GM21360 (cell line): ENCODE measurements at regions not wholly inside any gene's neighbourhood (a gene's known extent, or its start where the extent isn't known, plus 50 kb on each side); places are given as distances from the start of the nearest gene placed in this dataset.

Experiments
- ATAC-seq: cut with Tn5 transposase; IDR thresholded peaks from one replicate; pipeline ENCODE4 v1.9.1; 2021; ENCODE audit warnings: mild to moderate bottlenecking, moderate library complexity; ENCODE audit not compliant: unreplicated experiment

DNA sequence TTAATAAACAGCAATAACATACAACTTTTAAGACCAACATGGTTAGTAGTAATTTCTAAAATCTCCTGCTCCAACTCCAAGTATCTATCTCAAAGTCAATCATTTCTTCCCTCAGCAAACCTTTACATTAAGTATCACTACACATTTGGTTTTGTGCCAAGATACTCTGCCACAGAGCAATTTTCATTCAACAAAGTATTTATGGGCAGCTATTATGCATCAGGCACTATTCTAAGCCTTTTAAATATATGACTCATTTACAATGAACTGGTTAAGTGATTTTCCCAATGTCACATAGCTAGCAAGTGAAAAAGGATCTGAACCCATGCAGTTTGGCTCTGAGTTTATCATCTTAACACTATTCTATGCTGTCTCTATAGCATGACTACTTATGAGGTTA lies 264.3 kb downstream of the NOL4 start:
- no peak for ATAC-seq

DNA sequence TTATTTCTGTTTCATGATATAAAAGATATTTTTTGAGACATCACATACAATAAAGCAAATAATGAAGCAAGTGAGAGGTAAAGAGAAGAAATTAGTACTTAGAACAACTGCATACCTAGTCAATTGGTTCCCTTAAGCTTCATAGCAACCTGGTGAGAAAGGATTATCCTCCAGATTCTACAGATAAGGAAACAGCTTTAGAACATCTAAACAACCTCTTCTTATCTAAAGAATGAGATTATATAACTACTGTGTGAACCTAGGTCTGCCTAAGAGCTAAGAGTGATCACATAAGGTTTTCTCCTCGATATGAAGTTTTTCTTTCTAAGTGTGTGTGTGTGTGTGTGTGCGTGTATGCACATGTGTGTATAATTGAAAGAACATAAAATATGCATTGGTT lies 265.1 kb downstream of the NOL4 start:
- no peak for ATAC-seq

DNA sequence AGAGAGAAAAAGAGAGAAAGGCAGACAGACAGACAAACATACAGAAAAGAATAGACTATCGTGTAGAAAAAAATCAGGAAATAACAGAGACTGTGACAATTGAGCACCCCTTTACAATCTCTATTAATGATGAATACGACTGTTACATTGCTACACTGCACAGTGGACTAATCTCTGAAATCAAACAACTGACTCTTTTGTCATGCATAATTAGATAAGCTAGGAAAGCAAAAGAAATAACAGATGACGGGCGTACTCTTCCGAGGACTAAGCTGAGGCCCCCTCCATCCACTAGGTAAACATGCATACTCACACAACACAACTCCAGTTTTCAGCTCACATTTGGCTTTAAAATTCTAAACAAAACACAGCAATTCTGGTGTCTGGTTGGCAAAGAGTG lies 267.0 kb downstream of the NOL4 start:
- ATAC-seq, result no peak

DNA sequence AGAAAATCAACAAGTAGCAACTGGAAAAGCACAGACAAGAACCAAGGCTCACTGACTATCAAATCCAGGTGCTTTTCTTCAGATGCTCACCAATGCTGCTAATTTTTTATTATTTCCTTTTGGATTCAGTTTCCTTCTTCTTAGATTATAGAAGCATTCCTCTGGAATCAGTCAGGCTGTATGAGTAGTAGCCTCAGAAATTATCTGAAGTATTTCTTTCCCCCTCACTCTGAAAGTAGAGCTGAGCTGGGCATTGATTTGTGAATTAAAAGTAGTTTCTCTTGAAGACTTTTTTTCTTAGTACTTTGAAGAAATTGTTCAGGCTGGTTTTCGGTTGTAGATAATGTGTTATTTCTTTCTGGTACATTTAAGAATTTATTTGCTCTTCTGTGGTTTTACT lies 273.7 kb downstream of the NOL4 start:
- no peak for ATAC-seq

DNA sequence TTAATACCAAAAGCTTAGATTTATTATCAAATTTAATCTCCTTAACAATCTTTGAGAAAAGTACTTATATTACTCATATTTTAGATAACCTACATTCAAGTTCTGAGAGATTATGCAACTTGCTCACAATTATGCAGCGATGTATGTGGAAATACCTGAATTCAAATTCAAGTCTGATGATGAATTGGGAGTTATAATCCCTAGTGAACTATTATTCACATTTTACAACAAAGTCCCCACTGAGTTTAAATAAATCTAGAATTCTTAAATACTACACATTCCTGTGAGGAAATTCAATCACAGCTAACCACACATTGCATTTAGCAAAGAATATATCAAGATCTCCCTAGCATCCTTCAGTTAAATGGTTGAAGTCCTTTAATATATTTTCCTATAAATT lies 278.4 kb downstream of the NOL4 start:
- no peak for ATAC-seq

DNA sequence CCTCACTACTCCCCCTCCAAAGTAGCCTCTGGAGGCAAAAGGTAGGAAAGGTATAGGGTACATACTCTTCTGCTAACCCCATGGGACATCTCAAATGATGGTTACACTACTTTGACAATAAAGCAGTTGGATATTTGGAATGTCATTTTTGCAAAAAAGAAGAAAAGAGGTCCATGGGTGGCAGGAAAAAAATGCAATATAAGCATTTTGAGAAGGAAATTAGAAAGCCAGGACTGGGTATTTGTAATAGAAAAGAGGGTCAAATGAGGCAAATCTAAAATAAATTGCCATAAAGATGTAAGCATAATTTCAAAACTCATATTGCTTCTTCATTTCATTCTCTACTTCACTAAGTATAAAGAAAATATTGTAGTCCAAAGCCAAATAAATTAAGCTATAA lies 280.2 kb downstream of the NOL4 start:
- ATAC-seq, result no peak

DNA sequence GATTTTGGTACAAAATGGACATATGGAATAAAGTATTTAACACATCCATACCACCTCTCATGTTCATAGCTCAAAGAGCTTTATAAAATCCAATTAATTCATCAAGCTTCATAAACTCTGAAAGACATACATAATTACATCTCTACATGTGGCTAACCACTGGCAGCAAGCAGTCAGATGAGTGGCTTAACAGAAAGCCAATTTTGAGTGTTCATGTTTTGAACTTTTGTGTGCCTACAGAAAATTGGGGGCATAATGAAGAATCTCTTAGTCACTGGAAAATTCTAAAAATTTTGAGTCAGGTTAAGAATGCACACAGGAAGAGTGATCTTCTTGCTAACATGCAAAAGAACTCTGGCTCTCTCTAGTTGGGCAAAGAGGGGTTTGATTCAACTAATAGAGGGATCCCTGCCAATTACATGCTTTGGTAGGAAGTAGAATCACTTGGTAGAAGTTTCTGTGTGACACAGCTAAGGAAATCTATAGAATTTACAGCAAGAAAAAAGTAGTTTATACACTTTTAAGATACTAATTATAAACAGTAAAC lies 287.4 kb downstream of the NOL4 start:
- ATAC-seq, result no peak

DNA sequence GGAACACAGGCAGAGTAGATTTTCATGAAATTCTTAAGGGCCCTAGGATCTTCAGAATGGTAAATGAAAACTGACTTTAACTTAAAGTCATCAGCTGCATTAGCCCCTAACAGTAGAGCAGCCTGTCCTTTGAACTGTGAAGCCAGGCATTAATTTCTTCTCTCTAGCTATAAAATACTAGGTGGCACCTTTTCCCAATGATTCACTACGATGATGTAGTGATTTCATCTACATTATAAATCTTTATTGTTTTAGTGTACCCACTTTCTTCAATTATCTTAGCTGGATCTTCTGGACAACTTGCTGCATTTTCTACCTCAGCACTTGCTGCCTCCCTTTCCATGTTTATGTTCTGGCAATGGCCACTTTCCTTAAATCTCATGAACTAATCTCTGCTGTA lies 290.5 kb downstream of the NOL4 start:
- no peak for ATAC-seq

DNA sequence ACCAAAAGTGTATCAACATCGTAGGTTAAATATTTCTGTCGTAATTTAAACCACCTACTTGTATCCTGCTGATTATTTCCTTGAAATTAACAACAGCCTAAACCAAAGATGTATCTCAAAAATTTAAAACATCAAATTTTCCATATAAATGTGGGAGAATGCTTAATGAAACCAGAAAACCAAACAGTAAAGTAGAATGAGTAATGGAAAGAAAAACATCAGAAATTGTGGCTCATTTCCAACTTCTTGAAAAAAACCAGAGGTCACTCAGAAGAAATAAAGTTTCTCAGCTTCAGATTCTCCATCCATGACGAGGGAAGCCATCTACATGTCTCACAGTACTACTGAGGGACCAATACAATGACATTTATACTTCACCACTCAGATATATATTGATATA lies 296.5 kb downstream of the NOL4 start:
- no peak for ATAC-seq

DNA sequence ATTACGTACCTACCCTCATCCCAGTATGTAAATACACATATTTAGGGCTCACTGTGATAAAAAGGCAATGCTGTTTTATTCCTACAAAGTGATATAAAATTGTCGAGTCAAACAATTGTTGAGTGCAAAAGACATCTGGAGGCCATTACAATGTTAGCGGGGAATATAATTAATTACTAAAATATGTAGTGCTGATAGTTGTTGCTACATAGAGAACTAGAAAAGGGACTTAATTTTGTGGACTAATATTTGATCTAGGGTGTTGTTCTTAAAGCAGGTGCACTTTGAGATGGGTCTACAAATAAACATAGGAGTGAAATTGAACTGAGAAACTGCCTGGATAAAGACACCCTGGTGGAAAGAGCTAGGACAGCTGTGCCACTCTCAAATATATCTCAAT lies 300.1 kb downstream of the NOL4 start:
- no peak for ATAC-seq

DNA sequence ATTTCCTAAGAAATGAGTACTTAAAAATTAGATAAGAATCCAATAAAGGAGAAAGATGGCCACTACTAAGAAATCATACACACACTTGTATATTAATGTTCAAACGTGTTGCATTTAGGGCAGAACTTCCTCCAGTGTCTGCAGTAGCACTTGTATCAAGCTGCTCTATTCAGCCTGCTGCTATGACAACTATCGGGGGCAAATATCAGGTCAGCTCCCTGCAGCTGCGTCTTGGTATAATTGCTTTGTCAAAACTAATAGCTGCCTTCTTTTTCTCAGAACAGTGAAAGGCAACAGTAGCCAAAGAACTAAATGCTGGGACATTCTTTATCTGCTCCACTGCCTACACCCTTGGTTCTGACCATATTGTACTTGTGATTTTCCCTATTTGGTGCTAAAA lies 300.7 kb downstream of the NOL4 start:
- ATAC-seq, result no peak

DNA sequence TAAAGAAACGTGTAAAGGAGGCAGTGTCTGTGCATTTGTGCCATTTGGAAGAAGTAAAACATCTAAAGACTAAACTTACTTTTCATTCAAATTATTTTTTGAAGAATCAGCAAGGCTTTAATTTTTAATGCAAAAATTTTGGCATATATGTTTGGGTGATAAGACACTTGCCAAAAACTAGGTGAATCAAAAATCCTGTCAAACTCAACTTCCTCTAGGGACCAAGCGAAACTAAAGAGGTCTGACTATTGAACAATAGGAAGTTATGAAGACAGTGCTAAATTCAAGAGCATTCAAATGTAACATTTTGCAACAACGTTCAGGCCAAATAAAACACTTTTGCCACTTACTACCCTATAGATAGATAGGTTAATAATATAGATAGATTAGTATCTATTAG lies 306.1 kb downstream of the NOL4 start:
- no peak for ATAC-seq

DNA sequence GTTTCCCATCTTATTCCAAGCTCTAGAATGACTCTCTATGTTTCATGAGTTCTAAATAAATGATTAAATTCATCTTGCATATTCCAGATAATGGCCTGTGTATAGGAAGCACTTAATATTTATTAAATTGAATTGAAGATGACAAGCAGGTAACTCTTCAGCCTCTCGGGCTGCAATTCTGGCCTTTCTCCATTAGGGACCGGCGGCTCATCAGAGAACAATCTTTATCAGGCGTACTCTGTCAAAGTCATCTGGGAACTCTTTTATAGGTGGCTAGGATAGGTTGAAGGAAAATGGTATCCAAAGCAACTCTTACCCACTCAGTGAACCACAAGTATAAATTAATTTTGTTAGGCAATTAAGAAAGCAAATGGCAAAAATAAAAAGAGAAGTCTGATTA lies 308.5 kb downstream of the NOL4 start:
- ATAC-seq, result no peak

DNA sequence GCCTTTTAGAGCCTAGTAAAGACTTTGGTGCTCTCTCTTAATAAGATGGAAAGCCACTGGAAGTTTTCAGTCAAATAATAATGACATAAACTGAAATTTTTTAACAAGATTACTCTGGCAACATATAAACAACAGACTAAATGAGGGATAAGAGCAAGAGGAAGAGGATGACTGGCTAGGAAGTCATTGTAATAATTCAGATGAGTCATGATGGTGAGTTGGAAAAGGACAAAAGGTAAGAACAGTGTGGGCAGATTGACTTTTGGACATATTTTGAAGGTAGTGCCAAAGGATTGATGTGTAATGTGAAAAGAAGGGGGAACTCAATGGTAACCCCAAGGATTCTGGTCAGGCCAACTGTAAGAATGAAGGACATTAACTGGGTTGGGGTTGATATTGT lies 310.3 kb downstream of the NOL4 start:
- no peak for ATAC-seq

DNA sequence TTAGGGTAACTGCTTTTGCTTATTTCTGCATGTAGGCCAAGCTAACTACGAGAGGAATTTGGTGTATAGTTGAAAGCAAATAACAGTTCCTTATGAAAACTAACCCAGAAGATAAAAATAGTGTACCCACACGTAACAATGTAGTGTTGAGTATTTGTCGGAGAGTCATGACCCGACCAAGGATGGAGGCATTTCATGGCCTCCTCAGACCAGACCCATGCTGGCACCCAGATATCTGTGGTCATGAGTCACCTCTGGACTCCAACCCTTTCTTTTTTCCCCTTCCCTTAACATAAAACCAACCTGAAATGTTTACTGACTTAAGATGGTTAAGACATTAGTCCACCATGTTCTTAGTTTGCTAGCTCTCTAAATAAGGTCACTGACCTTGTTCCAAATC lies 318.7 kb downstream of the NOL4 start:
- ATAC-seq, result no peak

DNA sequence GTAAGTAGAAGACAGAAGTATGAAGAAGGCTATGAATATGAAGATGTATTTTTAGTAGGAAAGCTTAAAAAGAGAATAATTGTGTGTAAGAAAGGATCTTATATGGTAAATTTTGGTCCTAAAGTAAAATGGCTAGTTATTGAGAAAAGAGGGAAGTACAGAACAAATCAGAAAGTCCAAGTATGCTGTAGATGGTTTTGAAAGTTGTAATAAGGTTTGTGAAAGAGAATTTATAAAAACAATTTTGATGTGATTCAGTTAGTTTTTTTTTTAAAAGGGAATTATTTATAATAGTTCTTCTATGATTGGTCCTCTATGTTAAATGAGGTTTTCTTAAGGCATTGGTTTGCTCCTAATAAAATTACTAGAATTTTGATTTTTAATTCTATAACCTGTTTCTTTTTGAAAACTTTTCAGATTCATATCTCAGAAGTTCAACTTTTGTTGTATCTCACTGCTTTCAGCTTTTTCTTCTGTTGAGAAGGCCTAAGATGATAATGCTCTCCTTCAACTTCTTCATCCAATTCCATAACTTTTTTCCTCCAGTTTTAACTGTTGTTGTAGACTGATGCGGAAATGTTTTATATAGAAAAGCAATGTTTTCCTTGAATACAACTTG lies 322.7 kb downstream of the NOL4 start:
- no peak for ATAC-seq

DNA sequence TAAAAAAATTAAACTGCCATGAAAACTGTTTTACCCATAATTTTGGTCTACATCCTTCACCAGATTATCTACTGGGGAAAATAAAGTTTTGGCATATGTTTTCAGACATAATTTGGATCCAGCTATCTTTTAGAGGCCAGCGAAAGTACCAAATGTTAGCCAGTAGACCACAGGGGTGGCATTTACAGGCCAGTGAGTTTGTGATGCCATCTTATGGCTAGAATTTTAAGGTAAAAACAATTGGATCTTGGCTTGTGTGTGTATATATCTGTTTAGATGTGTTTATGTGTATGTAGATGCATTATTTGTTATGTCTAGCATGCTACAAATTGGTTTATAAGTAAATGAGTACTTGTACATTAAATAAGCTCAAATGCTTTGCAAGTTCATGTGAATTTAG lies 322.6 kb downstream of the ASXL3 start:
- ATAC-seq, result no peak

DNA sequence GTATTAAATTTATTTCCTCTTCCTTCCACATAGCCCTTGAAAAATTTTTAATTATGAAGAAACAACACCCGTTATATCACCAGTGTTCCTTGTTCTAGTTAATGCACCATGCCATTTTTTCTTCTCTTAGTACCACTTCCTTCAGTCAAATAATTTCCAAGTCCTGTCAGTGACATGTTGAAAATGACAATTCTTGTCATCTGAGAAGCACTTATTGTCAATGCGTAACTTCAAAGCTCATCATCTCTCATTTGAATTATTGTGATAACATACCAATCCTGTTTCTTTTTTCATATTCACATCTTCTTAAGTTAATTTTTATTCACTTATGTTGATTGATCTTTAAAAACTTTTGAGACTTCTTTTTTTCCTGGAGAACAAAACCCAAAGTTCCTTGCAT lies 320.4 kb downstream of the ASXL3 start:
- no peak for ATAC-seq

DNA sequence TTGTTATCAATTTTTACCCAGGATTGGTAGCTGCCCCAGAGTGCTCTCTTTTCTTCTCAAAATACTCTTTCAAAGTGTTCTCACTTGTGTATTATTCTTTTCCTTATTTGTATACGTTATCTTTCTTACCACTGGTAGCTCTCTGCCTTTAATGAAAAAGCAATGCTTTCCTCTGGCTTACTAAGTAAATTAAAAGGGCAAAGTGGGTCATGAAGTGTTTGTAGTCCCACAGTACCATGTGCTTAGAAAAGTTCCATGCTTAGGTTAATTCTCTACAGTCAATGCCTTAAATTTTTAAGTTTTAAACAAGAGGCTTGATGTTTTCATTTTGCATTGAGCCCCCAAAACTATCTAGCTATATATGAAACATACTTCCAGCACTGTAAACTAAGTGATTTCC lies 300.2 kb downstream of the ASXL3 start:
- no peak for ATAC-seq

DNA sequence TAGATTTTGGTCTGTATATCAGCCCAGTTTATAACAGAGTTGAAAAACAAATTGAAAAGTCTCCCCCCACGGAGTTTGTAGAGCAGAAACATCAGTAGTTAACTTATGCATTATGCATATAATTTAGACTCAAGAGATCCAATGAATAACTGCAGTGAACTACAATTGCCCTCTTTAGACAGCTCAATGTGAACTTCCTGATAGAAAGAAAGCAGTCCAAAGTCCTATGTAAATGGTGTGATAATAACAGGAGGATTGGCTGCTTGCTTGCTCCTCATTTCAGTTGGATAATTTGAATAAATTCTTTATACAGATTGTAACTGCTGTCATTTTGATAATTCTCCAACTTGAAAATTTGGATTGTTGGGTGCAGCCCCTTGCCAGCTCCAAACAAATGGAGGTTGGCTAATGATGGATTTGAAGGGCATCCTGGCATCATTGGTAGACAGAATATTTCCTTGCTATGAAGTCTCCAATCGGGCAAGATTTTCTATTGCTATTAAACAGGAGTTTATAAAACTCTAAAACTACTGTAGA lies 297.1 kb downstream of the ASXL3 start:
- no peak for ATAC-seq

DNA sequence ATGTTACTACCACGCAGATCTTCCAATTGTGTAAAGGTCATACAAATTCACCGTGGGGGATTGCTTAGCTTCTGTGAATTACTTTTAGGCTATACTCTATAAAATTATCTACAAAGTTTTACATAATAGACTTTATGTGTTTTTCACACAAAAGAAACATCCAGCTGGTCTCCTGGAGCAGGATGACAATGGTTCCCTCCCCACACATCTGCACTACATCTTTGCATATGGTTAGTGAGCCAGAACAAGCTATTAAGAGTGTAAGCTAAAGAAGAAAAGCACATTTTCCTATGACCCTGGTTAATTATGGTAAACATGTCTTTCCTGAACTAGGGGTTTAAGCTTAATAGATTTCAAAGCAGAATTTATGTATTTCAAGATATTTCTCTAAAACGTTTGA lies 295.1 kb downstream of the ASXL3 start:
- no peak for ATAC-seq

DNA sequence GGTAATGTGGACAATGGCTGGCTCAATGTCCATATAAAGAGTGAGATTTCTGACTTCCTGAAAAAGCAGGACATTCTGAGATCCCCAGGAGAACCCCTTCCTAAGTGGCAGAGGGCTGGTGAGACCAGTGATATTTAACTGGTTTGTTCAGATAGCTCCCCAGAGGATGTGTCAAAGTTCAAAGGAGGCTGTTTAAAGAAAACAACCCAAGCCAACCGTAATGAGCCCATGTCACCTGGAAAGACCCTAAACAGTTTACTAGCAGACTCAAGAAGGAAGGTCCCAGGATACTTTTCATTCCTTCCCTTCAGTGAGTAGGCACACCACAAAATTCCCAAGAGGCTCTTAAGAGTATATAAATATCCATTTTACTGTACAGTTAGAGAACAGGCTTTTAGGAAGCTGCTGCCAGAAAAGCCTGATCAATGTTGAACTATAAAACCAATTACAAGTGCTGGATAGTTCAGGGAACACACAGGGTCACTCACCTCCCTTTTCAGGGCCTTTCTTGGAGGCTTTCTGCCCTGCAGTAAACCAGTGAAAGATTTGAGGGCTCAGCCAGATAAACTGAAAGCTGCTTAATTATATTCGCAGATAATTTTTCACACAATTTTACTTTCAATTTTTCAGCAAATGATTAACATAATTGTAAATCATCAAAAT lies 293.5 kb downstream of the ASXL3 start:
- no peak for ATAC-seq

DNA sequence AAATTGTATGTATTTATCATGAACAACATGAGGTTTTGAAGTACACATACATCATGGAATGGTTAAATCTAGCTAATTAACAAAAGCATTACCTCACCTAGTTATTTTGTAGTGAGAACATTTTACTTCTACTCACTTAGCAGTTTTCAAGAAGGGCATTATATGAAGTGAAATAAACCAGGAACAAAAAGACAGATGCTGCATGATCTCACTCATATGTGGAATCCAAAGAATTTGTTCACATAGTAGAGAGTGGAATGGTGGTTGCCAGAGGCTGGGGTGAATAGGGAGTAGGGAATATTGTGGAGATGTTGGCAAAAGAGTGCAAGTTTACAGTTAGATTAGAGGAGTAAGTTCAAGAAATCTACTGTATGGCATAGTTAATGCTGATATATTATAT lies 292.0 kb downstream of the ASXL3 start:
- ATAC-seq, result no peak
